H1 (cell line): ENCODE measurements at regions not wholly inside any gene's neighbourhood (a gene's known extent, or its start where the extent isn't known, plus 50 kb on each side); places are given as distances from the start of the nearest gene placed in this dataset.

Experiments used
- CTCF ChIA-PET: fragments of 300-600 bp; sonication (Branson Sonifier 250); formaldehyde crosslinking; loops from one replicate; lab custom pipeline; 2021; ENCODE audit not compliant: partially characterized antibody; lab: Charles Lee
- POLR2A ChIA-PET: fragments of 300-600 bp; sonication (Branson Sonifier 250); formaldehyde crosslinking; loops from one replicate; lab custom pipeline; 2021; ENCODE audit warnings: inconsistent platforms; ENCODE audit not compliant: partially characterized antibody; lab: Charles Lee
- DNase-seq, 2 experiments: peaks; one replicate each; pipeline versions ENCODE4 v3.0.0 to v3.0.0-alpha.2; 2010 to 2022; ENCODE audit warnings: low spot score in 2 of 2, low read depth in 1 of 2, mixed read lengths in 1 of 2
- FAIRE-seq: peaks from 2 replicates; lab custom pipeline; 2011; peaks lifted over from hg19 to GRCh38; lab: Jason Lieb, UNC
- H2AFZ ChIP-seq: 2 replicates; pipeline ENCODE4 v1.8.1; 2012; ENCODE audit warnings: low read length, inconsistent platforms
- H2AK5ac ChIP-seq: 2 replicates; pipeline ENCODE4 v1.6.1; 2013; ENCODE audit warnings: low read depth, low read length
- H2BK120ac ChIP-seq: replicated peaks from 2 replicates; pipeline ENCODE3; 2013; ENCODE audit warnings: low read depth, low read length, inconsistent platforms
- H2BK12ac ChIP-seq: 2 replicates; pipeline ENCODE4 v1.6.1; 2013; ENCODE audit warnings: low read depth, low read length
- H2BK15ac ChIP-seq: 2 replicates; pipeline ENCODE4 v1.6.1; 2013; ENCODE audit warnings: low read length
- H2BK20ac ChIP-seq: 2 replicates; pipeline ENCODE4 v1.6.1; 2013; ENCODE audit warnings: low read length
- H2BK5ac ChIP-seq: 2 replicates; pipeline ENCODE4 v1.6.1; 2013; ENCODE audit warnings: low read depth, low read length
- H3K14ac ChIP-seq: 2 replicates; pipeline ENCODE4 v1.6.1; 2013; ENCODE audit warnings: inconsistent platforms; ENCODE audit not compliant: insufficient read length
- H3K18ac ChIP-seq: 2 replicates; pipeline ENCODE4 v1.6.1; 2013; ENCODE audit warnings: low read length; ENCODE audit errors: extremely low read depth
- H3K23ac ChIP-seq: 2 replicates; pipeline ENCODE4 v1.6.1; 2013; ENCODE audit warnings: inconsistent platforms; ENCODE audit not compliant: insufficient read length
- H3K23me2 ChIP-seq: 2 replicates; pipeline ENCODE4 v1.6.1; 2013; ENCODE audit warnings: low read depth, low read length
- H3K27ac ChIP-seq: 2 replicates; pipeline ENCODE4 v1.6.1; 2011; ENCODE audit warnings: low read depth, low read length, inconsistent platforms
- H3K27me3 ChIP-seq, 4 experiments: replicated peaks in 1 of 4; 1 replicate in 1 of 4; 2 replicates in 3 of 4; pipeline versions ENCODE4 v1.6.1 to v1.8.1; 2011 to 2013; ENCODE audit warnings: low read length in 3 of 4, mild to moderate bottlenecking in 3 of 4, inconsistent platforms in 2 of 4, mixed read lengths in 2 of 4, moderate library complexity in 1 of 4; ENCODE audit not compliant: control insufficient read depth in 3 of 4, insufficient read depth in 3 of 4; ENCODE audit errors: extremely low read depth in 1 of 4
- H3K36me3 ChIP-seq, 4 experiments: 2 replicates each; pipeline versions ENCODE4 v1.6.1 to v1.8.1; 2011 to 2013; ENCODE audit warnings: mild to moderate bottlenecking in 4 of 4, low read length in 3 of 4, moderate library complexity in 2 of 4, control low read depth in 1 of 4, inconsistent platforms in 1 of 4; ENCODE audit not compliant: insufficient read depth in 4 of 4, control insufficient read depth in 2 of 4
- H3K4ac ChIP-seq: replicated peaks from 2 replicates; pipeline ENCODE3; 2013; ENCODE audit warnings: low read length, low read depth, mixed read lengths, inconsistent platforms; ENCODE audit not compliant: insufficient read length
- H3K4me1 ChIP-seq, 4 experiments: replicated peaks in 1 of 4; 1 replicate in 1 of 4; 2 replicates in 3 of 4; pipeline versions ENCODE4 v1.6.1 to v1.8.1; 2011 to 2013; ENCODE audit warnings: low read length in 3 of 4, inconsistent platforms in 2 of 4, mixed read lengths in 1 of 4; ENCODE audit not compliant: insufficient read depth in 4 of 4, control insufficient read depth in 3 of 4
- H3K4me2 ChIP-seq, 2 experiments: 2 replicates each; pipeline versions ENCODE4 v1.6.1 to v1.8.1; 2011 to 2013; ENCODE audit warnings: low read depth in 2 of 2, low read length in 2 of 2, control low read depth in 1 of 2, inconsistent platforms in 1 of 2, mild to moderate bottlenecking in 1 of 2; ENCODE audit not compliant: insufficient read depth in 1 of 2
- H3K4me3 ChIP-seq, 4 experiments: fragments of 200-600, 300-600 bp in 1 of 4; sonication (generic), shearing (Covaris generic), sonication (Bioruptor Twin) in 1 of 4; 2 replicates each; pipeline versions ENCODE4 v1.5.1 to v1.8.1; 2011 to 2016; ENCODE audit warnings: low read length in 4 of 4, low read depth in 3 of 4, control low read depth in 2 of 4, inconsistent platforms in 2 of 4, mild to moderate bottlenecking in 2 of 4, mixed read lengths in 1 of 4, moderate library complexity in 1 of 4; ENCODE audit not compliant: insufficient read depth in 2 of 4; ENCODE audit errors: extremely low read depth in 1 of 4
- H3K56ac ChIP-seq: replicated peaks from 2 replicates; pipeline ENCODE3; 2013; ENCODE audit warnings: low read depth, mild to moderate bottlenecking, mixed read lengths, low read length, inconsistent platforms; ENCODE audit not compliant: insufficient read length
- H3K79me1 ChIP-seq: 2 replicates; pipeline ENCODE4 v1.6.1; 2013; ENCODE audit warnings: low read depth, low read length, control low read depth
- H3K79me2 ChIP-seq, 2 experiments: 2 replicates each; pipeline versions ENCODE4 v1.6.1 to v1.8.1; 2012 to 2013; ENCODE audit warnings: low read length in 2 of 2, mild to moderate bottlenecking in 2 of 2, inconsistent platforms in 1 of 2; ENCODE audit not compliant: insufficient read depth in 2 of 2, control insufficient read depth in 1 of 2
- H3K9ac ChIP-seq, 4 experiments: replicated peaks in 1 of 4; 1 replicate in 1 of 4; 2 replicates in 3 of 4; pipeline versions ENCODE4 v1.6.1 to v1.8.1; 2011 to 2013; ENCODE audit warnings: low read depth in 3 of 4, low read length in 3 of 4, control low read depth in 2 of 4, mild to moderate bottlenecking in 2 of 4, moderate library complexity in 2 of 4, inconsistent platforms in 1 of 4; ENCODE audit errors: extremely low read depth in 1 of 4
- H3K9me3 ChIP-seq, 2 experiments: 2 replicates each; pipeline versions ENCODE4 v1.6.1 to v1.8.1; 2012 to 2013; ENCODE audit warnings: mild to moderate bottlenecking in 2 of 2, moderate library complexity in 2 of 2, control low read depth in 1 of 2, inconsistent platforms in 1 of 2, low read depth in 1 of 2, low read length in 1 of 2, mixed read lengths in 1 of 2; ENCODE audit not compliant: insufficient read depth in 2 of 2
- H4K20me1 ChIP-seq, 2 experiments: replicated peaks in 1 of 2; 2 replicates each; pipeline versions ENCODE3 to v1.8.1; 2011 to 2013; ENCODE audit warnings: inconsistent platforms in 2 of 2, low read length in 2 of 2, mild to moderate bottlenecking in 1 of 2; ENCODE audit not compliant: insufficient read depth in 2 of 2, control insufficient read depth in 1 of 2
- H4K5ac ChIP-seq: 2 replicates; pipeline ENCODE4 v1.6.1; 2013; ENCODE audit warnings: low read length, low read depth, mixed read lengths, inconsistent platforms; ENCODE audit not compliant: insufficient read length
- H4K8ac ChIP-seq: 2 replicates; pipeline ENCODE4 v1.8.0; 2013; ENCODE audit warnings: mild to moderate bottlenecking, moderate library complexity, low read length, inconsistent platforms; ENCODE audit not compliant: insufficient read depth; ENCODE audit errors: extremely low read depth
- H4K91ac ChIP-seq: replicated peaks from 2 replicates; pipeline ENCODE3; 2013; ENCODE audit warnings: low read length, mixed read lengths, inconsistent platforms; ENCODE audit not compliant: insufficient read length
- ASH2L ChIP-seq: fragments of 200-600, 300-600 bp; sonication (generic); IDR thresholded peaks from one replicate; pipeline ENCODE4 v1.7.1; 2017; ENCODE audit warnings: low read length
- EGR1 ChIP-seq: IDR thresholded peaks from 2 replicates; pipeline ENCODE4 v1.6.1; 2011; ENCODE audit warnings: low read depth, low read length, borderline replicate concordance
- FOSL1 ChIP-seq: IDR thresholded peaks from 2 replicates; pipeline ENCODE4 v1.6.1; 2011; ENCODE audit warnings: mild to moderate bottlenecking, low read depth, low read length, moderate library complexity; ENCODE audit not compliant: insufficient read depth
- GTF2F1 ChIP-seq: IDR thresholded peaks from 2 replicates; pipeline ENCODE4 v1.6.1; 2012; ENCODE audit warnings: low read depth, low read length, improper control_type of control experiment, borderline replicate concordance
- JUN ChIP-seq: IDR thresholded peaks from 2 replicates; pipeline ENCODE4 v1.6.1; 2011; ENCODE audit warnings: low read depth, mild to moderate bottlenecking, improper control_type of control experiment, low read length
- KDM1A ChIP-seq: fragments of 200-600, 300-600 bp; sonication (generic); IDR thresholded peaks from 2 replicates; pipeline ENCODE4 v1.7.1; 2016; ENCODE audit warnings: mild to moderate bottlenecking, low read length, borderline replicate concordance
- MAFK ChIP-seq: IDR thresholded peaks from 2 replicates; pipeline ENCODE4 v1.6.1; 2012; ENCODE audit warnings: low read depth, mild to moderate bottlenecking, improper control_type of control experiment, low read length
- NRF1 ChIP-seq: IDR thresholded peaks from 2 replicates; pipeline ENCODE4 v1.6.1; 2011; ENCODE audit warnings: mild to moderate bottlenecking, low read depth, low read length, improper control_type of control experiment
- POU5F1 ChIP-seq: IDR thresholded peaks from 2 replicates; pipeline ENCODE4 v1.6.1; 2011; ENCODE audit warnings: low read depth, mild to moderate bottlenecking, low read length, moderate library complexity
- RNF2 ChIP-seq: fragments of 200-900, 300-1000 bp; sonication (generic); IDR thresholded peaks from 2 replicates; pipeline ENCODE4 v1.7.1; 2016; ENCODE audit warnings: borderline replicate concordance, low read depth, mild to moderate bottlenecking, antibody characterized with exemption, low read length; ENCODE audit not compliant: poor library complexity, severe bottlenecking; ENCODE audit errors: missing control alignments
- SP2 ChIP-seq: IDR thresholded peaks from 2 replicates; pipeline ENCODE4 v1.6.1; 2012; ENCODE audit warnings: mild to moderate bottlenecking, low read length, inconsistent platforms
- TAF1 ChIP-seq: IDR thresholded peaks from 2 replicates; pipeline ENCODE4 v1.6.1; 2011; ENCODE audit warnings: mild to moderate bottlenecking, low read depth, low read length
- TEAD4 ChIP-seq: IDR thresholded peaks from 2 replicates; pipeline ENCODE4 v1.6.1; 2012; ENCODE audit warnings: low read depth, low read length, inconsistent platforms, mixed read lengths
- USF2 ChIP-seq: IDR thresholded peaks from 2 replicates; pipeline ENCODE4 v1.6.1; 2011; ENCODE audit warnings: low read length, improper control_type of control experiment
- WGBS, 2 experiments: shearing (Covaris generic) in 1 of 2; methylation state at CpG; one replicate each; pipeline versions ENCODE4 v1.1.6 to v1.1.7; 2013 to 2015; ENCODE audit warnings: low lambda C conversion rate in 2 of 2, mixed read lengths in 2 of 2, inconsistent platforms in 1 of 2, low coverage in 1 of 2, missing lambda C conversion rate in 1 of 2; ENCODE audit not compliant: insufficient replicate concordance in 2 of 2, insufficient coverage in 1 of 2, insufficient read length in 1 of 2; ENCODE audit errors: extremely low coverage in 1 of 2, missing lambda C conversion rate in 1 of 2; 5-methylcytosine and 5-hydroxymethylcytosine counted together

DNA sequence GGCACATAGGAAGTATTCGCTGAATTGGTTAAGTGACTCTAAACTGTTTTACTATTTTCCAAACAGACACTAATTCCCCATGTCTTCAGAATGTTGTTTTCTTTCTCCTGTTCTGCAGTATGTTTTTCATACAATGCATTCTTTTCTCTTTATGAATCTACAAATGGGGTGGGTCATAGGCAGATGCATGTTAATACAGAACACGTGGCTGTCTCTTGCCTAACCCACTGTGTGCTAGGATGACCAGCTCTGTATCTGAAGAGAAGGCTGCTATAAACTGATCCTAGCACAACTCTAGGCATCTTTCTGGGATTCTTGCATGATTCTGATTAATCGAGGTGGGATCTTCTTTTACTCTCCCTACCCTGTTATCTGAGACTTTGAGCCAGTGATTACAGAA is 826.0 kb downstream of the PLCL1 start:
- 91% methylated on average over 3 of the region's 3 CpGs; no CpG with 5 or more reads in 1 of the 2 experiments for WGBS, 2 experiments
- no peaks in the 10 kb centered on the region for H4K20me1 ChIP-seq
- no peak for FAIRE-seq
- H3K27me3 ChIP-seq: no peaks in the 10 kb centered on the region
- no peak overlapping the region for H3K56ac ChIP-seq
- H4K91ac ChIP-seq: no peak overlapping the region
- POLR2A ChIA-PET: no interaction called here
- TF ChIP-seq ASH2L: no peak
- no peak for TF ChIP-seq RNF2
- no peak for TF ChIP-seq EGR1
- TF ChIP-seq SP2: no peak
- TF ChIP-seq FOSL1: no peak
- no peak for TF ChIP-seq MAFK
- no peak for TF ChIP-seq TEAD4
- TF ChIP-seq GTF2F1: no peak
- no peak for TF ChIP-seq POU5F1
- TF ChIP-seq TAF1: no peak
- no peak for TF ChIP-seq JUN
- no peak for TF ChIP-seq NRF1
- no peak for TF ChIP-seq KDM1A
- TF ChIP-seq USF2: no peak
- no peak overlapping the region for H4K8ac ChIP-seq
- H3K4me3 ChIP-seq: no peak overlapping the region
- H3K9me3 ChIP-seq: no peaks in the 10 kb centered on the region
- no peak overlapping the region for H3K14ac ChIP-seq
- no peaks in the 10 kb centered on the region for H3K36me3 ChIP-seq
- H3K23ac ChIP-seq: no peak overlapping the region
- H2BK20ac ChIP-seq: no peak overlapping the region
- no peak overlapping the region for H2BK15ac ChIP-seq
- no peak overlapping the region for H2AK5ac ChIP-seq
- H2BK12ac ChIP-seq: no peak overlapping the region
- no peak overlapping the region for H2BK120ac ChIP-seq
- no peak overlapping the region for H2AFZ ChIP-seq
- no peak for DNase-seq
- H2BK5ac ChIP-seq: no peak overlapping the region
- H3K23me2 ChIP-seq: no peaks in the 10 kb centered on the region
- CTCF ChIA-PET: no interaction called here
- H3K18ac ChIP-seq: no peak overlapping the region
- H4K5ac ChIP-seq: no peak overlapping the region
- no peak overlapping the region for H3K4me2 ChIP-seq
- H3K27ac ChIP-seq: no peak overlapping the region
- no peaks in the 10 kb centered on the region for H3K4me1 ChIP-seq
- no peaks in the 10 kb centered on the region for H3K79me1 ChIP-seq
- no peaks in the 10 kb centered on the region for H3K79me2 ChIP-seq
- no peak overlapping the region for H3K4ac ChIP-seq
- H3K9ac ChIP-seq: no peak overlapping the region
